RCC 7860 (cell line): ENCODE measurements at regions not wholly inside any gene's neighbourhood (a gene's known extent, or its start where the extent isn't known, plus 50 kb on each side); places are given as distances from the start of the nearest gene placed in this dataset.

Source experiments
- DNase-seq: peaks from one replicate; pipeline ENCODE4 v3.0.0-alpha.2; 2015; ENCODE audit warnings: low spot score
- FAIRE-seq: peaks from 2 replicates; lab custom pipeline; 2012; peaks lifted over from hg19 to GRCh38; lab: Jason Lieb, UNC

GRCh38 chr6:153575528-153575927 lies 444.4 kb upstream of the RGS17 start:
- FAIRE-seq (no peak), DNase-seq (no peak)

GRCh38 chr6:153574231-153574630 lies 443.1 kb upstream of the RGS17 start:
- FAIRE-seq (no peak), DNase-seq (no peak)

- DNase-seq, result no peak
- no peak for FAIRE-seq
These were observed 441.3 kb upstream of the RGS17 start for GRCh38 chr6:153572371-153572770.

GRCh38 chr6:153568628-153569027 lies 437.5 kb upstream of the RGS17 start:
- DNase-seq (no peak), FAIRE-seq (no peak)

GRCh38 chr6:153564803-153565202 lies 433.7 kb upstream of the RGS17 start:
- no peak for FAIRE-seq
- no peak for DNase-seq

GRCh38 chr6:153563001-153563400 lies 431.9 kb upstream of the RGS17 start:
- FAIRE-seq (no peak), DNase-seq (no peak)

- no peak for DNase-seq
- FAIRE-seq, result no peak
These were observed 422.5 kb upstream of the RGS17 start for GRCh38 chr6:153553627-153554026.

GRCh38 chr6:153539602-153540001 lies 408.5 kb upstream of the RGS17 start:
- DNase-seq (no peak), FAIRE-seq (no peak)

- DNase-seq (no peak), FAIRE-seq (no peak)
These were observed 407.4 kb upstream of the RGS17 start for GRCh38 chr6:153538491-153538890.

- DNase-seq (no peak), FAIRE-seq (no peak)
These were observed 406.3 kb upstream of the RGS17 start for GRCh38 chr6:153537422-153537821.

- DNase-seq (no peak), FAIRE-seq (no peak)
These were observed 395.4 kb upstream of the RGS17 start for GRCh38 chr6:153526479-153526878.

GRCh38 chr6:153525998-153526397 lies 394.9 kb upstream of the RGS17 start:
- DNase-seq (no peak), FAIRE-seq (no peak)

- FAIRE-seq (no peak), DNase-seq (no peak)
These were observed 392.3 kb upstream of the RGS17 start for GRCh38 chr6:153523390-153523789.

GRCh38 chr6:153511896-153512496 lies 380.9 kb upstream of the RGS17 start:
- FAIRE-seq, result no peak
- peak; percentile 11 for DNase-seq

GRCh38 chr6:153503810-153504209 lies 372.7 kb upstream of the RGS17 start:
- no peak for FAIRE-seq

GRCh38 chr6:153493501-153493900 lies 362.4 kb upstream of the RGS17 start:
- DNase-seq, result no peak
- FAIRE-seq, result no peak

More at GRCh38 chr6:153503810-153504209, 372.7 kb upstream of the RGS17 start:
- DNase-seq, result no peak

GRCh38 chr6:153489479-153489878 lies 358.4 kb upstream of the RGS17 start:
- DNase-seq (no peak), FAIRE-seq (no peak)

- no peak for FAIRE-seq
- no peak for DNase-seq
These were observed 357.2 kb upstream of the RGS17 start for GRCh38 chr6:153488267-153488666.

- no peak for DNase-seq
- no peak for FAIRE-seq
These were observed 354.0 kb upstream of the RGS17 start for GRCh38 chr6:153485072-153485471.

- FAIRE-seq, result no peak
These were observed 353.0 kb upstream of the RGS17 start for GRCh38 chr6:153484056-153484455.

GRCh38 chr6:153476243-153476642 lies 345.2 kb upstream of the RGS17 start:
- DNase-seq, result no peak
- no peak for FAIRE-seq

More at GRCh38 chr6:153484056-153484455, 353.0 kb upstream of the RGS17 start:
- DNase-seq, result no peak

GRCh38 chr6:153465050-153465449 lies 334.0 kb upstream of the RGS17 start:
- FAIRE-seq (no peak), DNase-seq (no peak)

- FAIRE-seq, result no peak
These were observed 318.2 kb upstream of the RGS17 start for GRCh38 chr6:153449279-153449678.

More at GRCh38 chr6:153449279-153449678, 318.2 kb upstream of the RGS17 start:
- DNase-seq, result no peak
